Neuronal stem cell (in vitro differentiated cells): ENCODE measurements at regions not wholly inside any gene's neighbourhood (a gene's known extent, or its start where the extent isn't known, plus 50 kb on each side); places are given as distances from the start of the nearest gene placed in this dataset.
A peak's percentile ranks its signal among the peaks of the same experiment; 100 is the strongest.

Source experiments
- DNase-seq: peaks from one replicate; pipeline ENCODE4 v3.0.0-alpha.2; 2013; ENCODE audit warnings: low spot score
- H2AFZ ChIP-seq: one replicate; pipeline ENCODE4 v1.6.1; 2013; ENCODE audit warnings: mild to moderate bottlenecking, low read length, inconsistent platforms
- H2AK5ac ChIP-seq: 2 replicates; pipeline ENCODE4 v1.6.1; 2013; ENCODE audit warnings: low read depth, mild to moderate bottlenecking, inconsistent platforms, low read length, moderate library complexity, mixed read lengths
- H2BK120ac ChIP-seq: 2 replicates; pipeline ENCODE4 v1.6.1; 2013; ENCODE audit warnings: low read depth, mild to moderate bottlenecking, inconsistent platforms, low read length, moderate library complexity, mixed read lengths
- H2BK12ac ChIP-seq: one replicate; pipeline ENCODE4 v1.6.1; 2013; ENCODE audit warnings: low read length, inconsistent platforms
- H2BK15ac ChIP-seq: 2 replicates; pipeline ENCODE4 v1.6.1; 2013; ENCODE audit warnings: mild to moderate bottlenecking, low read length, inconsistent platforms, mixed read lengths
- H2BK5ac ChIP-seq: one replicate; pipeline ENCODE4 v1.6.1; 2013; ENCODE audit warnings: inconsistent platforms, mild to moderate bottlenecking, low read length, moderate library complexity
- H3K14ac ChIP-seq: one replicate; pipeline ENCODE4 v1.6.1; 2013; ENCODE audit warnings: low read length, inconsistent platforms
- H3K18ac ChIP-seq: 2 replicates; pipeline ENCODE4 v1.6.1; 2013; ENCODE audit warnings: low read length, inconsistent platforms
- H3K23ac ChIP-seq: 2 replicates; pipeline ENCODE4 v1.6.1; 2013; ENCODE audit warnings: low read depth, mild to moderate bottlenecking, mixed read lengths, low read length, inconsistent platforms; ENCODE audit not compliant: poor library complexity
- H3K27ac ChIP-seq: replicated peaks from 3 replicates; pipeline ENCODE4 v1.5.1; 2013; ENCODE audit warnings: low read length, inconsistent platforms
- H3K27me3 ChIP-seq, 3 experiments: 2 replicates each; pipeline ENCODE4 v1.6.1; 2013; ENCODE audit warnings: low read length in 3 of 3, mild to moderate bottlenecking in 2 of 3, inconsistent platforms in 1 of 3, low read depth in 1 of 3, mixed read lengths in 1 of 3, moderate library complexity in 1 of 3; ENCODE audit not compliant: control insufficient read depth in 3 of 3, insufficient read depth in 3 of 3
- H3K36me3 ChIP-seq, 2 donors: replicated peaks in 1 of 2; 2 replicates each; pipeline ENCODE4 v1.6.1; 2013; ENCODE audit warnings: low read length in 2 of 2; ENCODE audit not compliant: control insufficient read depth in 2 of 2, insufficient read depth in 2 of 2
- H3K4ac ChIP-seq: 2 replicates; pipeline ENCODE4 v1.6.1; 2013; ENCODE audit warnings: inconsistent platforms, mild to moderate bottlenecking, low read length, moderate library complexity
- H3K4me1 ChIP-seq, 2 donors: 1 replicate in 1 of 2; 2 replicates in 1 of 2; pipeline ENCODE4 v1.6.1; 2013; ENCODE audit warnings: low read length in 2 of 2, low read depth in 1 of 2; ENCODE audit not compliant: control insufficient read depth in 2 of 2, insufficient read depth in 1 of 2
- H3K4me2 ChIP-seq: one replicate; pipeline ENCODE4 v1.6.1; 2013; ENCODE audit warnings: mild to moderate bottlenecking, low read length, inconsistent platforms; ENCODE audit not compliant: insufficient read depth, poor library complexity, severe bottlenecking
- H3K4me3 ChIP-seq, 2 donors: 2 replicates each; pipeline ENCODE4 v1.5.1; 2013; ENCODE audit warnings: low read length in 2 of 2, mild to moderate bottlenecking in 2 of 2, inconsistent platforms in 1 of 2, moderate library complexity in 1 of 2
- H3K79me1 ChIP-seq: one replicate; pipeline ENCODE4 v1.6.1; 2013; ENCODE audit warnings: low read depth, mild to moderate bottlenecking, inconsistent platforms, low read length, moderate library complexity
- H3K9ac ChIP-seq: one replicate; pipeline ENCODE4 v1.6.1; 2013; ENCODE audit warnings: mild to moderate bottlenecking, low read depth, low read length, inconsistent platforms; ENCODE audit not compliant: poor library complexity
- H3K9me3 ChIP-seq, 2 donors: replicated peaks in 1 of 2; 2 replicates each; pipeline versions ENCODE3 to v1.6.1; 2013; ENCODE audit warnings: low read length in 2 of 2, mild to moderate bottlenecking in 2 of 2, inconsistent platforms in 1 of 2, low read depth in 1 of 2, mixed read lengths in 1 of 2, moderate library complexity in 1 of 2; ENCODE audit not compliant: control insufficient read depth in 2 of 2, insufficient read depth in 1 of 2
- H4K8ac ChIP-seq: one replicate; pipeline ENCODE4 v1.6.1; 2013; ENCODE audit warnings: low read depth, mild to moderate bottlenecking, inconsistent platforms, low read length, moderate library complexity
- H4K91ac ChIP-seq: one replicate; pipeline ENCODE4 v1.6.1; 2013; ENCODE audit warnings: low read length, low read depth, mild to moderate bottlenecking, inconsistent platforms; ENCODE audit not compliant: poor library complexity
- WGBS, 2 donors: extraction: QIAGEN DNeasy Blood & Tissue Kit; methylation state at CpG; one replicate each; pipeline ENCODE4 v1.1.7; 2013; ENCODE audit warnings: missing lambda C conversion rate in 2 of 2, mixed read lengths in 1 of 2; ENCODE audit not compliant: insufficient read length in 2 of 2, insufficient replicate concordance in 1 of 2; ENCODE audit errors: extremely low coverage in 2 of 2; 5-methylcytosine and 5-hydroxymethylcytosine counted together

DNA sequence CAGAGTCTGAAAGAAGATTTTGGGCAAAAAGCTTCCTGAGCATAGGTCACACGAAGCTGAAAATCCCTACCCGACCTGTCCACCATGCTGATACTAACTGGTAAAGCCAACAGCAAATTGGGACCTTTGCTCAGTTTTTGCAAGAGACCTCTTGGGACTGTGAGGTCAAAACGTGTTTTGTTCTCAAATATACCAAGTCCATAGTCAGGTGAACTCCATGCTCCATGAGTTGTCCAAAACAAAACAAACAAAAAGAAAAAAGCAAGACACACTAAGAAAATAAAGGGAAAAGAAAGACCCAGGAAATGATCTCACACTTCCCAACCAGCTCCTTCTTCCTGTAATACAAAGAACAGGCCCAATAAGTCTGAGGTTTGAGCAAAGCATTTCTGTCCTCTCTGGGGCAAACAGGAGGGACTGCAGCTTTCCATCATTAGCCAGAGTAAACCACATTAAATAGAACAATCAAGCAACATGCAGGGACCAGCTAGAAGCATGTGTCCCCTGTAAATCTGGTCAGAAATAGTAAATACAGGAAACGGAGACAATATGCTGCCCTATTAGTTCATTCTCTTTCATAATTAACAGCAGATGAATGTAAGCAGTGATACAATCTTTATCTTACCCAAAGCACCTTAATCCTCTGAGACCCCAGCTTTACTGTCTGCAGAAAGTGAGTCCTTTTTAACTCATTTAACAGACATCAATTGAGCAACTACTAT lies 125.0 kb upstream of the LIPC start:
- H3K23ac ChIP-seq: no peak overlapping the region
- no CpG with 5 or more reads among the region's 4 CpGs for WGBS, 2 donors
- H2BK12ac ChIP-seq: no peak overlapping the region
- no peak overlapping the region for H3K9ac ChIP-seq
- H3K79me1 ChIP-seq: no peaks in the 10 kb centered on the region
- H2AFZ ChIP-seq: peak overlapping the region; percentile 47
- H3K14ac ChIP-seq: no peak overlapping the region
- peaks cover 15 to 29% of the 10 kb centered on the region in 2 donors for H3K4me1 ChIP-seq
- peak overlapping the region; percentile 67 for H3K27ac ChIP-seq
- H3K4ac ChIP-seq: no peak overlapping the region
- no peaks in the 10 kb centered on the region for H3K36me3 ChIP-seq
- no peak for DNase-seq
- H2BK5ac ChIP-seq: no peak overlapping the region
- H4K91ac ChIP-seq: no peak overlapping the region
- H3K27me3 ChIP-seq: no peaks in the 10 kb centered on the region
- H3K18ac ChIP-seq: no peak overlapping the region
- H2AK5ac ChIP-seq: no peak overlapping the region
- H2BK120ac ChIP-seq: no peak overlapping the region
- H4K8ac ChIP-seq: no peak overlapping the region
- H2BK15ac ChIP-seq: no peak overlapping the region
- H3K4me2 ChIP-seq: no peak overlapping the region
- H3K4me3 ChIP-seq: no peak overlapping the region
- no peaks in the 10 kb centered on the region for H3K9me3 ChIP-seq

DNA sequence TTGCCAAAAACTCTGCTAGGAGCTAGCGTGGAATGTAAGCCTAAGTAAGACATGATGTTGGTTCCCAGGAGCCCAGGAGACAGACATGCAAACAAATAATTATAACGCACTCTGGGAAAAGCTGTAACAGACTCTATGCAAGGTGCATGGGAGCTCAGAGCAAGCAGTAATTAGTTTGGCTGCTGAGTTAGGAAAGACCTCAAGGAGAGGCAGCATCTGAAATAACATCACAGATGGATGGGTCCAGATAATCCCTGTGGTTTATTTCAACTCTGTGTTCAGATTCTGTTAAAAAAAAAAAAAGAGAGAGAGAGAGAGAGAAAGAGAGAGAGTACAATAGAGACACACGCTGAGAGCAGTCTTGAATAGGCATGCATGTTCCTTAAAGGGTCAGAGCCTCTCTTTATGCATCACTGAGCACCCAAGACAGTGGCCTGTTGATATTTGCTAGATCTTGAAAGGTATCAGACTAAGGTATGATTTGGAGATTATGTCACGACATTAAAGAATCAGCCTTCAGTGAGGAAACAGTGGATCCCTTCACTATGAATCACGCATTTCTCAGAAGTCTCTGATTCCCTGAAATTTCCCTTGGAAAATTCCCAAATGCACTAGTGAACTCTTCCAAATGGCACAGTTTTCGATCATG lies 124.4 kb upstream of the LIPC start:
- no peak overlapping the region for H3K18ac ChIP-seq
- H2AK5ac ChIP-seq: no peak overlapping the region
- H3K79me1 ChIP-seq: no peaks in the 10 kb centered on the region
- H2AFZ ChIP-seq: peak overlapping the region; percentile 47
- no peak overlapping the region for H4K8ac ChIP-seq
- no peak overlapping the region for H2BK120ac ChIP-seq
- no peak overlapping the region for H2BK5ac ChIP-seq
- no CpG with 5 or more reads among the region's 6 CpGs for WGBS, 2 donors
- H3K27me3 ChIP-seq: no peaks in the 10 kb centered on the region
- no peak overlapping the region for H3K9ac ChIP-seq
- peak; percentile 42 for DNase-seq
- H3K4me1 ChIP-seq: peaks cover 15 to 29% of the 10 kb centered on the region in 2 donors
- H3K27ac ChIP-seq: peak overlapping the region; percentile 67
- no peak overlapping the region for H3K4me2 ChIP-seq
- H3K23ac ChIP-seq: no peak overlapping the region
- no peak overlapping the region for H3K4ac ChIP-seq
- H2BK15ac ChIP-seq: no peak overlapping the region
- H3K14ac ChIP-seq: no peak overlapping the region
- H3K4me3 ChIP-seq: no peak overlapping the region
- no peaks in the 10 kb centered on the region for H3K9me3 ChIP-seq
- H4K91ac ChIP-seq: no peak overlapping the region
- no peaks in the 10 kb centered on the region for H3K36me3 ChIP-seq
- H2BK12ac ChIP-seq: no peak overlapping the region

DNA sequence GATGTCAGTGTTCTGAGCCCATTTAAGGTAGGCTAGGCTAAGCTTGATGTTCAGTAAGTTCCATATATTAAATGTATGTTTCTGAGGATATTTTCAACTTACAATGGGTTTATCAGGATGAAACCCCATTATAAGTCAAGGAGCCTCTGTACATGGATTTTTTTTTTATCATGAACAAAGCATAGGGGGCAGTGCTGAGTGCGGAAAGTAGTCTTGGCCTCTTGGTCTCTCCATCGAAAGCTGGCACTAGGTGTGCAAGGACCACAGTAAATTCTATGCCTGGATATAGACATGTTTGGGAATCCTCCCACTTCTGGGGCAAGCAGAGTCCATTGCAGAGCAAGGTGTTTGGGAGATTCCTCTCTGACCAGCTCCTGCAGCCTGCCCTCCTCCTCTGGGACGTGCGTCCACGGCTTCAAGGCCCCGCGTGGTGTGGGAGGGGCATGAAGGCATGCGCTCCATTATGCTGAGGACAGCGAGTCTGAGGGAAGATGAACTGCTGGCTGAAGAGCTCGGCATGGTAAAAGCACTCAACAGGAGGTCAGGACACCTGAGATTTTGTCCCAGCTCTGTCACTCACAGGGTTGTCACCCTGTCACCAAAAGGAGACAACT lies 122.9 kb upstream of the LIPC start:
- no peak overlapping the region for H3K14ac ChIP-seq
- no peak for DNase-seq
- WGBS, 2 donors: no CpG with 5 or more reads among the region's 10 CpGs
- no peak overlapping the region for H2BK12ac ChIP-seq
- no peaks in the 10 kb centered on the region for H3K9me3 ChIP-seq
- H2BK120ac ChIP-seq: no peak overlapping the region
- H3K4me1 ChIP-seq: peaks cover 15 to 29% of the 10 kb centered on the region in 2 donors
- no peaks in the 10 kb centered on the region for H3K79me1 ChIP-seq
- no peak overlapping the region for H4K8ac ChIP-seq
- no peak overlapping the region for H3K23ac ChIP-seq
- no peak overlapping the region for H3K4ac ChIP-seq
- H3K18ac ChIP-seq: no peak overlapping the region
- H3K4me2 ChIP-seq: no peak overlapping the region
- H3K27ac ChIP-seq: no peak overlapping the region
- H3K9ac ChIP-seq: no peak overlapping the region
- H2AK5ac ChIP-seq: no peak overlapping the region
- no peak overlapping the region for H2AFZ ChIP-seq
- H2BK15ac ChIP-seq: no peak overlapping the region
- no peak overlapping the region for H3K4me3 ChIP-seq
- no peak overlapping the region for H2BK5ac ChIP-seq
- no peaks in the 10 kb centered on the region for H3K36me3 ChIP-seq
- no peaks in the 10 kb centered on the region for H3K27me3 ChIP-seq
- H4K91ac ChIP-seq: no peak overlapping the region
